ENCODE measurements at regions not wholly inside any gene's neighbourhood (a gene's known extent, or its start where the extent isn't known, plus 50 kb on each side); places are given as distances from the start of the nearest gene placed in this dataset.
"Not testable (repeated sequence)": the region's sequence is repeated elsewhere in the genome, so short reads cannot be mapped to it uniquely, and the experiment has no call there.

- no peaks in the 10 kb centered on the region for H3K4me1 ChIP-seq (ENCODE audit: control insufficient read depth, insufficient read depth, low read length)
- no peak overlapping the region for H3K4me3 ChIP-seq (ENCODE audit: low read length)
- H3K36me3 ChIP-seq (ENCODE audit: control insufficient read depth, insufficient read depth, low read length), result no peaks in the 10 kb centered on the region
- no peak for DNase-seq
- H3K27me3 ChIP-seq (ENCODE audit: control insufficient read depth, insufficient read depth, low read length), result no peaks in the 10 kb centered on the region
- no peaks in the 10 kb centered on the region for H3K9me3 ChIP-seq (ENCODE audit: control insufficient read depth, low read depth, low read length)
- no peak overlapping the region for H3K27ac ChIP-seq (ENCODE audit: low read length)
Observed at GRCh38 chrX:4572691-4573090, 859.2 kb upstream of the PRKX start.

- Histone ChIP-seq H3K4me3 (ENCODE audit: low read length) (no peak overlapping the region), H3K9me3 (ENCODE audit: control insufficient read depth, low read depth, low read length) (no peaks in the 10 kb centered on the region), H3K36me3 (ENCODE audit: control insufficient read depth, insufficient read depth, low read length) (no peaks in the 10 kb centered on the region), H3K4me1 (ENCODE audit: control insufficient read depth, insufficient read depth, low read length) (no peaks in the 10 kb centered on the region), H3K27ac (ENCODE audit: low read length) (no peak overlapping the region), H3K27me3 (ENCODE audit: control insufficient read depth, insufficient read depth, low read length) (no peaks in the 10 kb centered on the region)
- WGBS (ENCODE audit: insufficient coverage, low lambda C conversion rate), result no CpG with 5 or more reads among the region's 1 CpG
- DNase-seq, result no peak
Observed at GRCh38 chrX:4570151-4570550, 856.7 kb upstream of the PRKX start.

GRCh38 chrX:4560192-4560591 lies 846.7 kb upstream of the PRKX start:
- H3K27me3 ChIP-seq (ENCODE audit: control insufficient read depth, insufficient read depth, low read length), result no peaks in the 10 kb centered on the region
- no CpG with 5 or more reads among the region's 4 CpGs for WGBS (ENCODE audit: insufficient coverage, low lambda C conversion rate)

GRCh38 chrX:4550018-4550417 lies 836.6 kb upstream of the PRKX start:
- Histone ChIP-seq H3K27me3 (ENCODE audit: control insufficient read depth, insufficient read depth, low read length) (no peaks in the 10 kb centered on the region), H3K4me3 (ENCODE audit: low read length) (no peak overlapping the region), H3K36me3 (ENCODE audit: control insufficient read depth, insufficient read depth, low read length) (no peaks in the 10 kb centered on the region), H3K4me1 (ENCODE audit: control insufficient read depth, insufficient read depth, low read length) (no peaks in the 10 kb centered on the region), H3K27ac (ENCODE audit: low read length) (no peak overlapping the region), H3K9me3 (ENCODE audit: control insufficient read depth, low read depth, low read length) (no peaks in the 10 kb centered on the region)
- DNase-seq, result no peak
- WGBS (ENCODE audit: insufficient coverage, low lambda C conversion rate), result no CpG with 5 or more reads among the region's 3 CpGs

More at GRCh38 chrX:4560192-4560591, 846.7 kb upstream of the PRKX start:
- DNase-seq, result no peak
- H3K9me3 ChIP-seq (ENCODE audit: control insufficient read depth, low read depth, low read length), result no peaks in the 10 kb centered on the region
- H3K4me1 ChIP-seq (ENCODE audit: control insufficient read depth, insufficient read depth, low read length), result no peaks in the 10 kb centered on the region
- H3K27ac ChIP-seq (ENCODE audit: low read length), result no peak overlapping the region
- no peak overlapping the region for H3K4me3 ChIP-seq (ENCODE audit: low read length)
- no peaks in the 10 kb centered on the region for H3K36me3 ChIP-seq (ENCODE audit: control insufficient read depth, insufficient read depth, low read length)

- DNase-seq, result peak; percentile 1 to 17
- Histone ChIP-seq H3K27ac (ENCODE audit: low read length) (no peak overlapping the region), H3K4me1 (ENCODE audit: control insufficient read depth, insufficient read depth, low read length) (no peaks in the 10 kb centered on the region), H3K4me3 (ENCODE audit: low read length) (no peak overlapping the region), H3K36me3 (ENCODE audit: control insufficient read depth, insufficient read depth, low read length) (no peaks in the 10 kb centered on the region), H3K9me3 (ENCODE audit: control insufficient read depth, low read depth, low read length) (no peaks in the 10 kb centered on the region), H3K27me3 (ENCODE audit: control insufficient read depth, insufficient read depth, low read length) (no peaks in the 10 kb centered on the region)
- no CpG with 5 or more reads among the region's 13 CpGs for WGBS (ENCODE audit: insufficient coverage, low lambda C conversion rate)
Observed at GRCh38 chrX:4547213-4547836, 833.9 kb upstream of the PRKX start.

- not testable (repeated sequence) for H3K27me3 ChIP-seq (ENCODE audit: control insufficient read depth, insufficient read depth, low read length); H3K27ac ChIP-seq (ENCODE audit: low read length); H3K4me1 ChIP-seq (ENCODE audit: control insufficient read depth, insufficient read depth, low read length); H3K9me3 ChIP-seq (ENCODE audit: control insufficient read depth, low read depth, low read length); DNase-seq; H3K36me3 ChIP-seq (ENCODE audit: control insufficient read depth, insufficient read depth, low read length); H3K4me3 ChIP-seq (ENCODE audit: low read length)
- WGBS (ENCODE audit: insufficient coverage, low lambda C conversion rate), result no CpG with 5 or more reads among the region's 5 CpGs
Observed at GRCh38 chrX:4546178-4546577, 832.7 kb upstream of the PRKX start.

GRCh38 chrX:4528247-4528646 lies 814.8 kb upstream of the PRKX start:
- Histone ChIP-seq H3K9me3 (ENCODE audit: control insufficient read depth, low read depth, low read length) (no peaks in the 10 kb centered on the region), H3K36me3 (ENCODE audit: control insufficient read depth, insufficient read depth, low read length) (no peaks in the 10 kb centered on the region), H3K27me3 (ENCODE audit: control insufficient read depth, insufficient read depth, low read length) (no peaks in the 10 kb centered on the region), H3K4me3 (ENCODE audit: low read length) (no peak overlapping the region), H3K27ac (ENCODE audit: low read length) (no peak overlapping the region), H3K4me1 (ENCODE audit: control insufficient read depth, insufficient read depth, low read length) (no peaks in the 10 kb centered on the region)
- no CpG with 5 or more reads among the region's 1 CpG for WGBS (ENCODE audit: insufficient coverage, low lambda C conversion rate)
- DNase-seq, result no peak

- Histone ChIP-seq H3K27ac (ENCODE audit: low read length) (no peak overlapping the region), H3K4me3 (ENCODE audit: low read length) (no peak overlapping the region), H3K4me1 (ENCODE audit: control insufficient read depth, insufficient read depth, low read length) (no peaks in the 10 kb centered on the region), H3K36me3 (ENCODE audit: control insufficient read depth, insufficient read depth, low read length) (no peaks in the 10 kb centered on the region), H3K9me3 (ENCODE audit: control insufficient read depth, low read depth, low read length) (no peaks in the 10 kb centered on the region), H3K27me3 (ENCODE audit: control insufficient read depth, insufficient read depth, low read length) (no peaks in the 10 kb centered on the region)
- no CpG with 5 or more reads among the region's 4 CpGs for WGBS (ENCODE audit: insufficient coverage, low lambda C conversion rate)
- DNase-seq, result no peak
Observed at GRCh38 chrX:4485912-4486311, 772.5 kb upstream of the PRKX start.

GRCh38 chrX:4484266-4484665 lies 770.8 kb upstream of the PRKX start:
- Histone ChIP-seq H3K36me3 (ENCODE audit: control insufficient read depth, insufficient read depth, low read length) (no peaks in the 10 kb centered on the region), H3K4me1 (ENCODE audit: control insufficient read depth, insufficient read depth, low read length) (no peaks in the 10 kb centered on the region), H3K4me3 (ENCODE audit: low read length) (no peak overlapping the region), H3K27ac (ENCODE audit: low read length) (no peak overlapping the region), H3K9me3 (ENCODE audit: control insufficient read depth, low read depth, low read length) (no peaks in the 10 kb centered on the region), H3K27me3 (ENCODE audit: control insufficient read depth, insufficient read depth, low read length) (no peaks in the 10 kb centered on the region)
- WGBS (ENCODE audit: insufficient coverage, low lambda C conversion rate), result no CpG with 5 or more reads among the region's 5 CpGs
- DNase-seq, result no peak

- H3K9me3 ChIP-seq (ENCODE audit: control insufficient read depth, low read depth, low read length), result no peaks in the 10 kb centered on the region
- H3K27me3 ChIP-seq (ENCODE audit: control insufficient read depth, insufficient read depth, low read length), result no peaks in the 10 kb centered on the region
- H3K4me1 ChIP-seq (ENCODE audit: control insufficient read depth, insufficient read depth, low read length), result no peaks in the 10 kb centered on the region
- H3K36me3 ChIP-seq (ENCODE audit: control insufficient read depth, insufficient read depth, low read length), result no peaks in the 10 kb centered on the region
- H3K27ac ChIP-seq (ENCODE audit: low read length), result no peak overlapping the region
- no peak for DNase-seq
- WGBS (ENCODE audit: insufficient coverage, low lambda C conversion rate), result no CpG with 5 or more reads among the region's 4 CpGs
- H3K4me3 ChIP-seq (ENCODE audit: low read length), result no peak overlapping the region
Observed at GRCh38 chrX:4451591-4451990, 738.1 kb upstream of the PRKX start.

GRCh38 chrX:4450177-4450576 lies 736.7 kb upstream of the PRKX start:
- Histone ChIP-seq H3K27ac (ENCODE audit: low read length) (no peak overlapping the region), H3K9me3 (ENCODE audit: control insufficient read depth, low read depth, low read length) (no peaks in the 10 kb centered on the region), H3K27me3 (ENCODE audit: control insufficient read depth, insufficient read depth, low read length) (no peaks in the 10 kb centered on the region), H3K36me3 (ENCODE audit: control insufficient read depth, insufficient read depth, low read length) (no peaks in the 10 kb centered on the region), H3K4me3 (ENCODE audit: low read length) (no peak overlapping the region), H3K4me1 (ENCODE audit: control insufficient read depth, insufficient read depth, low read length) (no peaks in the 10 kb centered on the region)
- no CpG with 5 or more reads among the region's 2 CpGs for WGBS (ENCODE audit: insufficient coverage, low lambda C conversion rate)
- no peak for DNase-seq

All from large intestine (tissue), 3 donors.